DMS153 (cell line): ENCODE measurements at regions not wholly inside any gene's neighbourhood (a gene's known extent, or its start where the extent isn't known, plus 50 kb on each side); places are given as distances from the start of the nearest gene placed in this dataset.
"Not testable (repeated sequence)": the region's sequence is repeated elsewhere in the genome, so short reads cannot be mapped to it uniquely, and the experiment has no call there.

Experiments
- DNase-seq: peaks from one replicate; lab custom pipeline; 2025; lab: John Stamatoyannopoulos, UW

GRCh38 chrX:140065961-140066662 is 100.8 kb upstream of the CXorf66 start:
- DNase-seq: no peak

DNA sequence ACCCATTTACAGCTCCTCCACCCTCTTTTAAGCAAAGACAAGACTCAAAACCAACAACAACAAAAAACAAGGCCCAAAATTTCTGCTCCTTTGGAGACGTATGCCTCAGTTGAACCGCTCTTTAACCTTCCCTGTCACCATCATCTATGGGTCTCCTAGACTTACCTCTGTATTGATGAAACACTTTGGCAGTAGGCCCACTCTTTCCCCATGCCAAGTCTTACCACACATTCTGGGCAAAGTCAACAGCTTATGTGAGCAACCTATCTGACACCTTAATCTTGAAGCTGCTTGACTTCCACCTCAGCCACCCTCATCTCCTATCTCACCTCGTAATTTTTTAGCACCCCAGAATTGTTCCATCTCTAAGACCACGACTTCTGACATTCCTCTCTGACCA is 99.7 kb upstream of the CXorf66 start:
- DNase-seq: no peak

DNA sequence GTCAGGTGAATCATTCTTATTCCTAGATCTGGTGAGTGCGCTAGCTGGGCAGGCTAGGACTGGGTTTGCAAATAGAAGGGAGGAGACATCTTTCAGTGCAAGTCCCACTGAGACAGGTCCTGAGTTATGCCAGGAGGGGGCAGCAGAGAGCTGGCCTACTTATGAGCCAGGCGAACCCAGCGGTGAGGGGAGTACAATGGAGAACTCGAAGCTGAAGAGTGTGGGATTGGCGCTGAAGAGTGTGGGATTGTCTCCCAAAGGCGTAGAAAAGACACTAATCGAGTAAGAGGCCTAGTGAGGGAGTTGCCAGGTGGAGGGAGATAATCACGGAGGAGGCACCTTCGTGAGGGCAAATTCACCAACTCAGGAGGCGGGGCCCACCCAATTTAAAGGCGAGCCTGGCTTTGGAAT is 91.7 kb upstream of the CXorf66 start:
- DNase-seq: peak; percentile 60

GRCh38 chrX:140053846-140054245 is 88.5 kb upstream of the CXorf66 start:
- no peak for DNase-seq

GRCh38 chrX:140050906-140051305 is 85.6 kb upstream of the CXorf66 start:
- DNase-seq: no peak

DNA sequence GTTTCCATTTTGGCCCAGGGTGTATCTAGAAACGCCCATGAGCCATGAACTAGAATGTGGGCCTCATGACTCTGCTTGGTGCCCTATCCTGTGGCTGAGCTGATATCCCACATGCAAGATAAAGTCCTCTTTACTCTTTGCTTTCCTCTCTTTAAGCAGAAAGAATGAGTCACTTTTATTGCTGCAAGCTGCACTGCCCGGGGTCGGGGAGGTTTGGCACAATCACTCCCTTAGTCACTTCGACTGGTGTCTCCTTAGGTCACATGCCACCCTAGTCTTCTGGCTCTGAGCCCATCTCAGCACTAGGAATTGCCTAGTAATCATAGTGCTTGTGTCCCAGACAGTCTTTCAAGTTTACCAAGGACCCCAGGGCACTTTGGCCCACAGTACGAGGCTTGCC is 75.1 kb upstream of the CXorf66 start:
- DNase-seq: no peak

GRCh38 chrX:140038842-140039241 is 73.5 kb upstream of the CXorf66 start:
- DNase-seq: no peak

DNA sequence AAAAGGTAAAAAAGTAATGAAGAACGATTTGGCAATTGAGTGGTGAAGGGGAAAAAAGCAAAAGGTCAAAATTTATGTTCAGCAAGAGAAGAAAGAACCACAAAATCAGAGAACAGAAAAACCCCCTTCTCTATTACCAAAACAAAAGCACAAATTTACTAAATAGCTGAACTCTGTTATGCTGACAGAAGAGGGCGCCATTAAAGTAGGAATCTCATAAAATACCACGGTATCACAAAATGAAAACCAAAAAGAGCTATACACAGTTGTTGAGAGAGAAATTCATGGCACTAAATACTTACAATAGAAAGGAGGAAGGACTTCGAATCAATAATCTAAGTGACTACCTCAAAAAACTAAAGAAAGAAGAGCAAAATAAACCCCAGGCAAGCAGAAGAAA is 69.6 kb upstream of the CXorf66 start:
- no peak for DNase-seq

DNA sequence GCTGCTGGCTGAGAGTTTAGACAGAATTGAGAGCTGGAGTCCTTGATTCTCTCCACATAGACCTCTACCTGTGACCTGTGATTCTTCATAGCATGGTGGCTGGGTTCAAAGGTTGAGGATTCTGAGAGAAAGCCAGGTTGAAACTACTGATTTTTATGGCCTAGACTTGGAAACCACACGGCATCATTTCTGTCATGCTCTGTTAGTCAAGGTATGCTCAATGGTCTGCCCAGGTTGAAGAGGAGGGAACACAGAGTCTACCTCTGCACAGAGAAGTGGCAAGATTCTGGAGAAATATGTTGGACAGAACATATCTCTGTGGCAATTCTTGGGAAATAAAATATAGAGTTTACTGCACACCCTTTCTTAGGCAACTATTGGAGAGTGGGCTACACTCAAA is 57.2 kb upstream of the CXorf66 start:
- no peak for DNase-seq

DNA sequence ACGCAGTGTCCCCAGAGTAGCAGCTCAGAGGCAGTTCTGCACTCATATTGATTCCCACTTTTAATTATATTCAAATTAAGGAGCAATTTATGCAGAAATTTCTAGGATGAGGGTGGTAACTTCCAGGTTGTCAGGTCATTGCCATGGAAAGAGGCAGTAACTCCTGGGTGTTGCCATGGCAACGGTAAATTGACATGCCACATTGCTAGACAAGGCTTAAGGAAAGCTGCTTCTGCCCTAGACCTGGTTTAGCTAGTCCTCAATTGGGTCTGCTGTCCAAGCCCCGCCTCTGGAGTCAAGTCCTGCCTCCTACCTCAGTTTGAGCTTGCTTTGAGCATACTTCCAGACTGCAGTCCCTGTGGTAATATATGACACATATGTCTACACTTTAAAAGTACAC is 53.8 kb upstream of the CXorf66 start:
- not testable (repeated sequence) for DNase-seq
